ENCODE measurements at regions not wholly inside any gene's neighbourhood (a gene's known extent, or its start where the extent isn't known, plus 50 kb on each side); places are given as distances from the start of the nearest gene placed in this dataset.
"Not testable (repeated sequence)": the region's sequence is repeated elsewhere in the genome, so short reads cannot be mapped to it uniquely, and the experiment has no call there.

DNA sequence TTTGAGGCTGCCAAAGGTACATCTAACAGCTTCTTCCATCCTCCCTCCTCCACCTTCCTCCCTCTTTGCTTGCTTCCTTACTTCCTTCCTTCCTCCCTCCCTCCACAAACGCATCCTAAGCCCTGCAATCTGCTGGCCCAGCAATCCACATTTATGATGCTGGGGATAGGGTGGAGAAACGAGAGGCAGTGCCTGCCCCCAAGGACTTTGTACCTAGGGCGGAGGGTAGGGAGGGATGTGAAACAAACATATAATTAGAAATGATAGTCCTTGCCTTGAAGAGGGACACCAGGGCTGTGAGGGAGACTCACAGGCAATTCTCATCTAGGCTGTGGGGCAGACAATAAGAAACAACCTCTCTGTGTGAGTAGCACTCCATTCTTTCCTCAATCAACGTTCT, 188.3 kb downstream of the ANKRD30B start:
- DNase-seq (ENCODE audit: low spot score) = no peak

DNA sequence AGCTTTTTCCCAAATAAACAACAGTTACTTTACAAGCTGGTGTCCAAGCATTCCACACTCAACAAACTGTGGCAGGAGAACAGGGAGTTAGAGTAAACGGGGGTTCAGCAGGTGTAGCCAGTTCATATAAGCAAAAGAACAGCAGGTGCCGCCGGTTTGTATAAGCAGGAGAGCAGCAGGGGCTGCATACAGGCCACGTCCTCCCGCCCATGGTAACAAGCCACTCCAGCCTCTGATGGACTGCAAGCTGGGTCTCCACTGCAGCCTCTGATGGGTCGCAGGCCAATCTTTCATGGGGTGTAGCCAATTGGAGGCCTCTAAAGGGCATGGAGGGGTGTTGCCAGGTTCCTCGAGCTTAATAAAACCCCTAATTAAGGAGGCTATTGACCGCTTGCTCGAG, 189.3 kb downstream of the ANKRD30B start:
- no peak for DNase-seq (ENCODE audit: low spot score)

DNA sequence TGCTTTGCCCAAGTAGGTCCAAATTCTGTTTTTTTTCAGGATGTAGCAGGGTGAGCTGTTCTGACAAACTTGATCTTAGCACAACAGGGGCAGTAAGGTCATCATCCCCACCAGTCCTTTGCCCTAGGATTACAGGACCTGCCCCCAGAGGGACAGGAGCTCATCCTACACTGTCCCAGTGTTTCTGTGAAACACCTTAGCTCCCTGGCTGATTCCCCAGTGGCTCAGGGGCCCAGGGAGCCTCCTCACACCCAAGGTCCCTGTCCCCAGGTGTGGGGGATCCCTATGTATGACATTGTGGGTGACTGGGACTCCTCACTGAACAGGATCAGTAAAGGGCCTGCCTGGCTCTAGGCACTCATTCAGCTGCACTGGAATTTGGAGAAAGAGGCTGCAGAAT, 191.2 kb downstream of the ANKRD30B start:
- DNase-seq (ENCODE audit: low spot score) = no peak

DNA sequence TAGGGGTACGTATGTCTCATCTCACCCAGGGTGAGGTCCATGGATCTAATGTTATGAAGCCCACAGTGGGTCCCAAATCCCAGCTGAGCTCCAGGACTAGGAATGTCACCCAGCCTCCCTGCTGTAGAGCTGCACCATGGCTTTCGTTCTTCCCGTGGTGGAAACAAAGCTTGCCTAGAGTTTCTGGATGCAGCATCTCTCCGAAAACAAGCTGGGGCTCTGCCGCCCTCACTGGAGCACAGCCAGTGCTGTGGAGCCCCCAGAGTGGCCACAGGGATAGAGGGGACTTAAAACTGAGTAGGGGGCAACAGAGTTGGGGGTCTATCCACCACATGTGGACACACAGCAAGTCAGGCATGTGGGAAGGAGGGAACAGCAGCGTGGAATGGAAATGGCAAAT, 192.1 kb downstream of the ANKRD30B start:
- DNase-seq (ENCODE audit: low spot score) = not testable (repeated sequence)

DNA sequence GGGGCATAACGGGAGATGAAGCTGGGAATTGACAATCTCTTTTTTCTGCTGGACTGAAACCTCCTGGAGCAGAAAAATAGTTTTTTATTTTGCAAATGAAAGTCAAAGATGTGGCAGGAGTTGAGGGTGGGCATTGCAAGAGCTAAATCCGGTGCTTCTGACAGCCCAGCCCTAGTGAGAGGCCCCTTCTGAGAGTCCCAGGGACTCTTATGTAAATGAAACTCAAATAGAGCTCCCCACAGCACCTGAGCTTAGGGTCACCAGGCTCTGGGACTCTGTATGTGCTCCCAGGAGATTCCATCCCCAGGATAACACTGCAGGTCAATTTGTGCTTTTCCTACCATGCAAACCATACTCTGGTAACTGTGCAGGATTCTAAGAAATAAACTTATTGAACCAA, 192.8 kb downstream of the ANKRD30B start:
- no peak for DNase-seq (ENCODE audit: low spot score)

DNA sequence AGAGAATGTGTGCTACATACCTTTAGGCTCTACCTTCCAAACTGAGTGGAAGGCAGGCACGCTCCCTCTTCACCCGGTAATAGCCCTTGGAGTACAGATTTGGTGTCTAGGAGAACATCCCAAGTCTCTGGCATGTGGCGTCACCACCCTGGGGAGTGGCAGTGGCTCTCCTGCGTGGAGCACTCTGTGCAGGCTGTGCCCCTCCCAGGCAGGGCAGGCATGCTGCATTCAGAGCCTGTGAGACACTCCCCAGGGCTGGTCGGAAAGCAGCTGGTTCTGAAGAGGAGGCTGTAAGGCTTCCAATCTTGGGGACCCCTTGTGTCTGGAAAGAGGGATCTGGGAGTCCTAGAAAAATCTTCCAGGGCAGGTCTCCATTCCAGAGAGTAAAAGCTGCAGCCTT, 193.3 kb downstream of the ANKRD30B start:
- no peak for DNase-seq (ENCODE audit: low spot score)

DNA sequence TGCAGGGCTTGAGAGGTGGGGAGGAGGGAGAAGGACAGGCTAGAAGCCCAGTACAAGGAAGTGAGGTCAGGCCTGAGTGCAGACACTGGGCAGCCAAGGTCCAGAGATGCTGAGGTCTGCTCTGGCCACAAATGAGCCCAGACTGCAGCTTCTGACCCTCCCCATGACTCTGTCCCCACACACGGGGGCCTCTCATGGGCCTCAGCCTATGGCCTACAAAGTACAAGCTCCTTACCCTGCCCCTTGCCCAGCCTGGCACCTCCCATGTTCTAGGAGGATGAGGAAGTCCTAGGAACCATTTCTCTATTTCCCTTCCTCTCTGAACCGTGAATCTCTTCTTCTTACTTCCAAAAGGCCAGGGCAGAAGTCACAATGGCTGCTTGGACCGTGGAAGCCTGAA, 193.8 kb downstream of the ANKRD30B start:
- DNase-seq (ENCODE audit: low spot score) = no peak

DNA sequence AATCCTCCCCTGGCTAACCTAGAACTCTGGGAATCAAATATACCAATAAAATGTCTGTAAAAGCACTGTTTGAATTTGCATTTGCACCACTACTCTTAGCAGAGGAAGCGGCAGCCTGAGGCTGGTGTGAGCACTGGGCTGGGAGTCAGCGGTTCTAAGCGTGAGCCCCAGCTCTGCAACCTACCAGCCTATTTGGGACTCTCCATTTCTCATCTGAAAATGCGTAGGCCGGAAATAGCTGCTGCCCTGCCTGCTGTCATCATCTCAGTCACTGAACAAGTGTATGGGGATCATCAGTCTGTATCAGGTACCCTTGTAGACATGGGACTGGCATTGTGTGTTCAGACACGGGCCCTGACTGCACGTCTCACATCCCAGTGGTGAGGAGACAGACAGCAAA, 194.3 kb downstream of the ANKRD30B start:
- DNase-seq (ENCODE audit: low spot score) = no peak

DNA sequence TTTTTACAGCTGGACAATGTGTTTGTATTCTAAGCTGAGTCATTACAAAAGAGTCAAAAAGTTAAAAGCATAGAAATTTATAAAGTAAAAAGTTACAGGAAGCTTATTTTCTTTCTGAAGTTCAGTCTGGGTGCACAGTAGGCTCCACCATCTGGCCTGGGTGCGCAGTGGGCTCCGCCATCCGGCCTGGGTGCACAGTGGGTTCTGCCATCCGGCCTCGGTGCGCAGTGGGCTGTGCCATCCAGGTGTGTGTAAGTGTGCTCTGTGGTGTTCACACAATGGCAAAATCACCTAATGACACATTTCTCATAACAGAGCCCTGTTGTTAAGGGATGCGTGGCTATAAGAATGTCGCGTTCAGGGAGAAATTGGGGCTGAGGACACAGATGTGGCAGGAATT, 195.5 kb downstream of the ANKRD30B start:
- DNase-seq (ENCODE audit: low spot score) = no peak

DNA sequence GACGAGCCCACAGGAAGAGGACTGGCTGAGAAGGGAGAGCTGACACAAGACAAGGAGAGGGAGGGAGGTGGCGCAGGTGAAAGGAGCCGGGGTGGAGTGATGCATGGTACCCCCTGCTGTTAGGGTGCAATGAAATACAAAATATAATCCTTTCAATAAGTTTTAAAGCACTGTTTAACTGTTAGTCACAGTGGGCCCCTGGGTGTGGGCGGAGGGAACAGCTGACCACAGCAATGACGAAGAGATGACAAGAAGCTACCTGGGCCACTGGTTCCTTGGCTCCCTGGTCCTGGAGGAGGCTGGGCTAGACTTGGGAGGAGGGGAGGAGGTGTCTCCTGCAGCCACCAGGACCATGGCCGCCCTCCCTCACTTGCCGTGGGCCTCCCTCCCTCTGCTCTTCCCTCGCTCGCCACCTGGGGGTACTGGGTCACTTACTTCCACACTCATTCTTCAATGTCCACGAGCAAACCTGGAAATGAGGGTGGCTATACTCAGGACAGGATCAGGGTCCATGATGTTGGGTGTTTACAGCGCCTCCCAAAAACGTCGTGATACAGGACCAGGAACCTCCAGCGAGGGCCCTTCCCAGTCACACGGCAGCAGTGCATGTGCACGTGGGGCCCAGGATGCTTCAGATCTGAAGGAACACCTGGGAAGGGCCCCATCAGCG, 196.1 kb downstream of the ANKRD30B start:
- DNase-seq (ENCODE audit: low spot score) = no peak

DNA sequence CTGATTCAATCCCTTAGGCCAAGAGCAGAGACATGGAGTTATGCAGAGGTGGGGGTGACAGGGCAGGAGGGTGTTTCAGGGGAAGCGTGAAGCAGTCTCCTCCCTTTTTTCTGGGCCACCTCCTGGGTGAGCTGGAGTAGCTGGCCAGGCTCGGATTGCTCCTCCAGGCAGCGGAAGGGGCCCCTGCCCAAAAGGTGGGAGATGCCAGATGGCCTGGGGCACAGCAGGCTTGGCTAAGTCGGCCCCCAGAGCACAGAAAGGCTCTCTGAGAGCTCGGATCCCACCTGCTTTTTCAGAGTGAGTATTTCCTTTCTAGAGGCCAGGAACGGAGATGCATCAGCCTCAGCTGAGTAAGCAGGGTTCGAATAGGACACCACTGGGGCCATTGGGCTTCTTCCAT, 196.9 kb downstream of the ANKRD30B start:
- DNase-seq (ENCODE audit: low spot score) = no peak

DNA sequence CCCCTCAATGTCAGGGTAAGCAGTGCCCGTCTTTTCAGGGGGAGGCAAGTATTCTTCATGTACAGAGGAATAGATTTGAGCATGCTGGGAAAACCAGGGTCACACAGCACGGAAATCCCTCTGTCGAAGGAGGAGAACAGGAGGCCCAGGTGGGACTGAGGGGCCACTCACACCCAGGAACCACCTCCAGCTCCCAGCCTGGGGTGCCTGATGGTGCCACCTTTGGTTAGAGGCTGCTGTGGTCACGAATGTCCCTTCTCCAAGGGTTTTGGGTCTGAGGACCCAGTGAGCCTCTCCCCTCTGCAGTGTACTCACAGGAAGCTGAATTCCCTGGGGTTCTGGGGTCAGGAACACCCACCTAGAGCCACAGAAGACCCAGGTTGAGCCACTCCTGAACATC, 197.3 kb downstream of the ANKRD30B start:
- no peak for DNase-seq (ENCODE audit: low spot score)

DNA sequence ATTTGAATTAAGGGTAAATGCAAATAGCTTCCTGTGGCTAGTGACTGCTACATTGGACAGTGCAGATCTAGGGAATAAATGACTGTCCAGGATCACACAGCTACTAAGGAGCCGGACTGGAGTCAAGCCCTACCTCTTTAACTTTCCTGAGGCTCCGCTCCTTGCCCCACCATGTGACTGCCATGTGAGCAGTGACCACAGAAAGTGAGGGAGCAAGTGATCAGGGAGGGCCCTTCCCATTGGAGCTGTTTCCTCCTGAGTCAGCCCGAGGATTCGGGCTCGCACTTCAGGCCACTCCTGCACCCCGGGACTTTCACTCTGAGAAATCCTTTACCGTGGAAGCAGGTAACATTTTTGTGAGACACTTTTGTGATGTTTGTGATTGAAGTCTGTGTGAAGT, 198.0 kb downstream of the ANKRD30B start:
- DNase-seq (ENCODE audit: low spot score) = no peak

DNA sequence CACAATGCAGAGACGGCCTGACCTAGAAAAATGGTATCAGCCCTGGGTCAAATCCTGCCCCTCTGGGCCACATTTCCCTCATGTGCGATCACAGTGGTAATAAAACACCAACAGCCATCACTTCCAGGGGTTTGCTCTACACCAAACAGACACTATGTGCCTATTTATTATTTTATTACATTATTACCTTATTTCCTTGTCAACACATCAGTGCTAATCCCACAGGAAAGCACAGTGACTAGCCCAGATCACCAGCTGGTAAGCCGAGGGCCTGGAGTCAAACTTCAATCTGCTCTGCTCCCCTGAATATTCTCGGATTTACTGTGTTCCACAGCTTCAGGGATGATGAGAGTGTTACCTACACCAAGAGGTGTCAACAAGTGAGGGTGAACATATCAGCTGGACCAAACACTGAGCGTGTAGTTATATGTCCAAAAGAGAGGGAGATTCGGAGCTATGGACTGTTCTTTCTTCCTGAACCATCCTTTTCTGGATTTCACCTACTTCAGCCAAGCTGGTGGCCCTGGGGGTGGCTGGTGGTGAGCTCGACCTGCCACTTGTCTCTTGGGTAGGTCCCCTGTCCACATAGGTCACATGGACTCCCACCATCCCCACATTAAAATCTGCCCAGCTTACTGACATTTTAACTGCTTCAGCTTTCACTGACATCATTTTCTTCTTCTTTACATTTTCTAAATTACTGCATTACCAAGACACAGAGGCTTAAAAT, 198.9 kb downstream of the ANKRD30B start:
- not testable (repeated sequence) for DNase-seq (ENCODE audit: low spot score)

DNA sequence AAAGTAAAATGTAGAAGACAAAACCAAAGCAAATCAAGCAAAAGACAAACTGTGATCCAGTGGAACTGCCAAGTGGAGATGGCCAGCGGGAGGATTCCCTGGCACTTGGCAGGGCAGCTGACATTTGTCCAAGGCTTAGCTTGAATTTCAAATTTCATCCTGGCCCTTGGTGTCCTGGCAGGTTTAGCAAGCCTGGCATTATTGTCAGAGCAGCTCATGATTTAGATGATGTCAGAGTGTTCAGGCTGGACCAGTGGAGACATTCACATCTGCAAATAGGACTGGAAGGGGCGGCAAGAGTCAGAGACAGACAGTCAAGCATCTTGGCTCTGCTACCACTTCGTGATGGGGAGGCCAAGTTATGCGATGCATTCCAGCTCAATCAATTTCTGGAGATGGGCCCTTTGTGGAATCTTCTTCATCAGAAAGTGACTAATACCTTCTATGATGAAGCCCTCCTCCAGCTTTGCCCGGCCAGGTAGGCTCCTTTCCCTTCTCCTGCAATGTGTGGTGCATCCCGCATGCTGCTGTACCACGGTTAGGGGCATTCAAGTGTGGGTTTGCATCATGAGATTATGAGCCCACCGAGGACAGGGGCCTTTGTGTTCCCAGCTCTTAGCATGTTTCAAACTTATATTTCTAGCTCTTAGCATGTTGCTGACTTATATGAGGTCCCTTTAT, 199.7 kb downstream of the ANKRD30B start:
- DNase-seq (ENCODE audit: low spot score) = no peak

DNA sequence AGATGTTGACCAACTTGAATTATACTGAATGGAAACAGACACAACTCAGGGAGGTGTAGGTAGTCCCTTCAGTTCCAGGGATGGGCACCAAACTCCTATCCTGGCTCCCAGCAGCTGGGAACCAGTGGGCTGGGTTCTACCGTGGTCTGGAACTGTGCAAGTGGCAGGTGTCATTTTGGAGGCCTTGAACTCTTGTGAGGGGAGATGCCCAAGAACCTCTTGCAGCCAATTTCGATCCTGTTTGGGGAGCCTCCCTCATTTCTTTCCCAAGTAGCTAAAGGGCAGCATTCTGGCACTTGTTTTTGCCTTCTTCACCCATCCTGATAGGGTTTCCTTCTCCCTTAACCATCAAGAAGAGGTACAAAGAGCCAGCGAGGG, 200.2 kb downstream of the ANKRD30B start:
- DNase-seq (ENCODE audit: low spot score) = no peak

DNA sequence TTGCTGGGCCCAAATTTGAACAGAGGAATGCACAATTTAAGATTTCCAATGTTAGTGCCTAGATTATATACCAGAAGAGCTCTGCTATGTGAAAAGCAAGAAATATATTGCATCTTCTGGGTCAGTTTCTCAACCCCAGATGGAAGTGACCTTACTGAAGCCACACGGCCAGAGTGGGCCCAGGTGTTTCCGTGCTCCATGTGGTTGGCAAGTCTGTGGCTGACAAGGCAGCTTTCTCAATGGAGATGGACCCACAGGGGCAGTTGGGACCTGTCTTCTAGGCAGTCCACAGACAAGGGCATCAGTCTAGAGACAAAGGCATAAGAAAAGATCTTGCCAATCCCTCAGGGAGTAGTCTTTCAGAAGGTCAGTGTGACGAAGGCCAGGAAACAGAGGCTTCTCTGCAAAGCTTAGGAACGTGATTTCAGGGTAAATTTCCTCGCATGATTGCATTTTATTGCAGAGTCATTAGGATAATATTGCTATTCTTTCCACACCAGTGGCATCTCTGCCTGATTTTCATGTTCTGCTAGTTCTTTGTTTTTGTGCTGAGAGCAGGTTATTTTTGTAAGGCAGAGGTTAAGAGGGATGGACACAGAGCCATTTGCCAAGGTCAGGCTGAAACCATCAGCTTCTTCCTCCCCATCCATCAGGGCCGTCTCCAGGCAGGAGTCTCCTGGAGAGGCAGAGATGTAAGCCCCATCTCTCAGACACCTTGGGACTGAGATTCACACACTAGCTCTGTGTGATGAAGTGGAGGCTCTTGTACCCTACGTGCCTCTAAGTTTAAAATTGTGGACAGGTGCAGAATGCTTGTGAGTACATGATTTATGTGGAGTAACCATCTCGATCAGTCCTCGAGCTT, 202.1 kb downstream of the ANKRD30B start:
- DNase-seq (ENCODE audit: low spot score) = no peak

DNA sequence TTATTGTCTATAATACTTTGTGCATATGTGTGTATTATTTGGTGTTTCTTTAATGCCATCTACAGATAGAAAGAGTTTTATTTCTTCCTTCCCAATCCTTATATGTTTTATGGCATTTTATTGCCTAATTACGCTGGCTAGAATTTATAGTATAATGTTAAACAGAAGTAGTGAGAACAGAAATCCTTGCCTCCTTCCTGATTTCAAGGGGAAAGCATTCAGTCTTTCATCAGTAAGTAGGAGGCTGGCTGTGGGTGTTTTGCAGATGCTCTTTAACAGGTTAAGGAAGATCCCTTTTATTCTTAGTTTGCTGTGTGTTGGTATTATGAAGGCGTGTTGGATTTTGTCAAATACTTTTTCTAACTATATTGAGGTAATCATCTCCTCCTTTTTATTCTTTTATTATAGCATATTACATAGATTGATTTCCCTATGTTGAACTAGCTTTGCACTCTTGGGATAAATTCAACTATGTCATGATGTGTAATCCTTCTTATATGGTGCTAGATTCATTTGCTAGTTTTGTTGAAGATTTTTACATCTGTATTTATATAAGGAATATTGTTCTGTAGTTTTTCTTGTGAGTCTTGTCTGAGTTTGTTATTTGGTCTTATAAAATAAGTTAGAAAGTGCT, 204.6 kb downstream of the ANKRD30B start:
- DNase-seq (ENCODE audit: low spot score) = not testable (repeated sequence)

DNA sequence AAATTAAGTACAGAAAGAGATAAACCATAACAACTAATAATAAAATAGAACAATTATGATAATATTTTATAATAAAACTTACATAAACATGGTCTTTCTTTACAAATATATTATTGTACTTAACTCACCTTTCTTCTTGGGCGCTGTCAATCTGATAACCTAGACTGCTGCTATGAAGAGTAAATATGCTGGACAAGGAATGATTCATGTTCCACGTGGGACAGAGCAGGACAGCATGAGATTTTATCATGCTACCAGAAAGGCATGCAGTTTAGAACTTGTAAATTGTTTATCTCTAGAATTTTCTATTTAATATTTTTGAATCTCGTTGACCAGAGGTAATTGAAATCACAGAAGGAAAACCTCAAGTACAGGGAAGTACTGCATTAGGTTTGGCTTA, 210.7 kb downstream of the ANKRD30B start:
- DNase-seq (ENCODE audit: low spot score) = no peak

DNA sequence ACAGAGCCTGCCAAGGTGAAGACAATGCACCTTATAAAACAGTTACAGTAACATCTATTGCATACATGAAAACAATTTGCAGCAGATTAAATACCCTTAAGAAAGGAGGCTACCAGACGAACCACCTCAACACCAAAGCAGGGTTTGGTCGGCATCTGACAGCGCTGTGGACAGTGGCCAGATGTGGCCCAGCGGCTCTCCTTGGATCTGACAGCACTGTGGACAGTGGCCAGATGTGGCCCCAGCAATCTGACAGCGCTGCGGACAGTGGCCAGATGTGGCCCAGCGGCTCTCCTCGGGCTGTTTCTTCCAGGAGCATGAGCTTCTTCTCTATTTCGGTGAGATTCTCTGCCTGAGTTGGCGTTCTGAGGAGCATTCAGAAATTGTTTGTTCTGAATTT, 211.6 kb downstream of the ANKRD30B start:
- DNase-seq (ENCODE audit: low spot score) = no peak

DNA sequence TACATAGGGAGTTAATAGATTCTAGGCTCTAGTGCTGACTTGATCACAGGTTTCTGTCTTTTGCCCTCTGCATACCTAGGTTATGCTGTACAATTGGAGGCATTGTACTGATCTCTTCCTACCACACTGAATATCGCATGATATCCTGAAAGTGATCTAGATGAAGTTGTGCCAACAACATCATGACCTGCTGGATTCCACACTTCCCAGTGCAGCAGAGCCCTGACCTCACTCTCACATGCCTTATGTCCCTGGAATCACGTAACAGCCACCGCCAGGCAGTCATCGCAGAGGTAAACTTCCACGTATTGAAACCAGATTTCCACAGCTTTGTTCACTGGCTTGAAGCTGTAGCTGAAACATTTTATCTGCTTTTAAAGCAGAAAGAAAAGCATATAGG, 214.0 kb downstream of the ANKRD30B start:
- no peak for DNase-seq (ENCODE audit: low spot score)

DNA sequence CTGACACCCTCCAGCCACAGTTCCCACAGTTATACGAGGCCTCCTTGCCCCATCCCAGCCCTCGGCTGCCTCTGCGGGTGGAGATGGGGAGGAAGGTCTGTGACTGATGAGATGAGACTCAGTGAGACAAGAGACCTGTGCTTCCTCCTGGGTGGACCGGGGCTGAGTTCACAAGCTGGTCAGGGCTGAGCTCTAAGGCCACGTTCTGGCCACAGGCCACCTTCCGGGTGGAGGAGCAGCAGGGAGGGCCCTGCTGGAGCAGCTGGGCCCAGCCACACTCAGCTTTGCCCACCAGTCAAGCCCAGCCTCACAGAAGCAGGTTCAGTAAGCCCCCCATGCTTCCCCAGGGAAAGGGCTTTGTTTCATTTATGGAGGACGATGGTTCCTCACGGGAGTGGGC, 214.7 kb downstream of the ANKRD30B start:
- DNase-seq (ENCODE audit: low spot score) = no peak

All from HuH-7.5 (cell line).